GM21423 (cell line): ENCODE measurements at regions not wholly inside any gene's neighbourhood (a gene's known extent, or its start where the extent isn't known, plus 50 kb on each side); places are given as distances from the start of the nearest gene placed in this dataset.

Experiments
- ATAC-seq: cut with Tn5 transposase; IDR thresholded peaks from one replicate; pipeline ENCODE4 v1.9.1; 2021; ENCODE audit warnings: mild to moderate bottlenecking, moderate library complexity; ENCODE audit not compliant: unreplicated experiment

- ATAC-seq: no peak
These were observed 284.5 kb downstream of the PTPRU start for GRCh38 chr1:29520571-29521437.

GRCh38 chr1:29519788-29520110, 283.4 kb downstream of the PTPRU start:
- no peak for ATAC-seq

- ATAC-seq: no peak
These were observed 282.9 kb downstream of the PTPRU start for GRCh38 chr1:29519108-29519787.

GRCh38 chr1:29518183-29518835, 282.0 kb downstream of the PTPRU start:
- no peak for ATAC-seq

GRCh38 chr1:29517251-29518086, 281.1 kb downstream of the PTPRU start:
- ATAC-seq: no peak

GRCh38 chr1:29516063-29516820, 279.9 kb downstream of the PTPRU start:
- ATAC-seq: no peak

- ATAC-seq: no peak
These were observed 279.0 kb downstream of the PTPRU start for GRCh38 chr1:29515170-29515955.

GRCh38 chr1:29514361-29515169, 278.2 kb downstream of the PTPRU start:
- no peak for ATAC-seq

GRCh38 chr1:29513357-29513756, 277.0 kb downstream of the PTPRU start:
- ATAC-seq: no peak

- no peak for ATAC-seq
These were observed 275.1 kb downstream of the PTPRU start for GRCh38 chr1:29511436-29511835.

GRCh38 chr1:29508458-29509107, 272.3 kb downstream of the PTPRU start:
- ATAC-seq: no peak

- ATAC-seq: no peak
These were observed 270.4 kb downstream of the PTPRU start for GRCh38 chr1:29506678-29507225.

- no peak for ATAC-seq
These were observed 269.4 kb downstream of the PTPRU start for GRCh38 chr1:29505532-29506220.

- no peak for ATAC-seq
These were observed 268.5 kb downstream of the PTPRU start for GRCh38 chr1:29504709-29505410.

GRCh38 chr1:29504196-29504595, 267.9 kb downstream of the PTPRU start:
- ATAC-seq: no peak
